ENCODE measurements at regions not wholly inside any gene's neighbourhood (a gene's known extent, or its start where the extent isn't known, plus 50 kb on each side); places are given as distances from the start of the nearest gene placed in this dataset.

DNA sequence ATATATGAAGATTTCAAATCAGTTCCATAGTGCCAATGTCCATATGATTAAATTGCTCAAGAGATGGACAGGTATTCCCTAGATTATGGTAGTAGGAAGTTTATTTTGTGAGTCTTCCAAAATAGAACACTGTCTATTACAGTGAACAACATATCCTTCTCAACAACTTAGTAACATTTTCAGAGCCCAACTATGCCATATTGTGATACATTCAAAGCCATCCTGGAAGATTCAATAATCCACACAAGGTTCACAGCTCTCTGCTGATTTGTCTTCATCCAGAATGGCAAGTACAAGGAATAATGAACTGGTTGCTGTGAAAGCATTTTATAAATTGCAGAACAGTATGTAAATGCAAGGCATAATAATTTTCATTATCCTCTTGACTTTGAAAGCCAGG, 213.9 kb downstream of the CHRM2 start:
- Histone ChIP-seq H3K4me3 (ENCODE audit: low read length in 2 of 2) (no peak overlapping the region), H3K9ac (ENCODE audit: low read depth, low read length, poor library complexity) (no peak overlapping the region), H2BK5ac (ENCODE audit: low read length) (no peak overlapping the region), H2BK120ac (ENCODE audit: low read depth, low read length) (no peak overlapping the region), H3K27ac (replicated peaks; ENCODE audit: low read length) (no peak overlapping the region), H3K9me3 (replicated peaks in 1 of 2; ENCODE audit: control insufficient read depth in 2 of 2, insufficient read depth in 1 of 2, low read depth in 1 of 2, low read length in 2 of 2) (no peaks in the 10 kb centered on the region), H3K18ac (ENCODE audit: low read length) (no peak overlapping the region), H3K23ac (ENCODE audit: low read depth, low read length, poor library complexity) (no peak overlapping the region), H3K79me1 (ENCODE audit: low read depth, low read length) (no peaks in the 10 kb centered on the region), H3K36me3 (replicated peaks in 1 of 2; ENCODE audit: control insufficient read depth in 2 of 2, insufficient read depth in 2 of 2, low read length in 2 of 2) (no peaks in the 10 kb centered on the region), H2AFZ (ENCODE audit: low read length) (no peak overlapping the region), H3K4ac (ENCODE audit: low read length) (no peak overlapping the region), H2AK5ac (ENCODE audit: low read depth, low read length) (no peak overlapping the region), H3K14ac (ENCODE audit: low read length) (no peak overlapping the region), H3K27me3 (ENCODE audit: control insufficient read depth in 3 of 3, insufficient read depth in 3 of 3, low read depth in 1 of 3, low read length in 3 of 3) (no peaks in the 10 kb centered on the region), H2BK15ac (ENCODE audit: low read length) (no peak overlapping the region), H3K4me1 (ENCODE audit: control insufficient read depth in 2 of 2, insufficient read depth in 1 of 2, low read depth in 1 of 2, low read length in 2 of 2) (no peaks in the 10 kb centered on the region), H4K91ac (ENCODE audit: low read depth, low read length, poor library complexity) (no peak overlapping the region), H4K8ac (ENCODE audit: low read depth, low read length) (no peak overlapping the region), H2BK12ac (ENCODE audit: low read length) (no peak overlapping the region), H3K4me2 (ENCODE audit: insufficient read depth, low read length, poor library complexity, severe bottlenecking) (no peak overlapping the region)
- DNase-seq (ENCODE audit: low spot score) = no peak

DNA sequence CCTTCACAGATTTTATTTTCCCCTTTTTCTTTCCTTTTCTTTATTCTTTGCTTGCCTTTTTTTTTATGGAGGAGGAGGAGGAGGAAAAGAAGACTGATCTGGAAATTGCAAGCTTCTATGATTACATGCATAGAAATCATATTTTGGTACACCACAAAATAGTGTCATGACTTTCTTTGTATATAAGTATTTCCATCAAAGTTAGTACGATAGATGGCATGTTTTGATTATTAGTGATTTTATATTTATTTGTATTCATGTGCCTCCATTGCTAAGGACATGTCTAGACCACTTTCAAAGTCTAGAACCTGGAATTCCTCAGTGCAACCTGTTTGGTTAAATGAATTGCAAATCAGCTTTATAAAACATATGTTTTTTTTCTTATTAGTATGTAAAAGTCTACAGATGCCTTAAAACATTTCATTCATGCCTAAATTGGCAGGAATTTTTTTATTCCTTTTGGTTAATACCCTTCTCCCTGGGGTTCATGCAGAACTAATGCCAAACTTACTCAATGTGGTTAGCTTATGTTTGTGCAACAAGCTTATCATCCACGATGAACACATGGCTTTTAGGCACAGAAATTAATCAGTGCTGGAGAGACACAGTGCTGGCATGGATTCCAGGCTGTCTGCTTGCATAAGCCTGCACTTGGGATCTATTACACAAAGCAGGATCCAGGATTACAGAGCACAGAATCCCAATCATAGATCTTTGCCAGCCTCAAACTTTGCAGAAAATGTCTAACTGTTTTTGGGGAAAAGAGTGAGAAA, 213.1 kb downstream of the CHRM2 start:
- no peaks in the 10 kb centered on the region for H3K36me3 ChIP-seq (replicated peaks in 1 of 2; ENCODE audit: control insufficient read depth in 2 of 2, insufficient read depth in 2 of 2, low read length in 2 of 2)
- H3K27ac ChIP-seq (replicated peaks; ENCODE audit: low read length) = no peak overlapping the region
- H4K91ac ChIP-seq (ENCODE audit: low read depth, low read length, poor library complexity) = no peak overlapping the region
- no peak overlapping the region for H3K23ac ChIP-seq (ENCODE audit: low read depth, low read length, poor library complexity)
- H3K9ac ChIP-seq (ENCODE audit: low read depth, low read length, poor library complexity) = no peak overlapping the region
- H3K4ac ChIP-seq (ENCODE audit: low read length) = no peak overlapping the region
- no peak overlapping the region for H2AFZ ChIP-seq (ENCODE audit: low read length)
- no peaks in the 10 kb centered on the region for H3K4me1 ChIP-seq (ENCODE audit: control insufficient read depth in 2 of 2, insufficient read depth in 1 of 2, low read depth in 1 of 2, low read length in 2 of 2)
- no peak overlapping the region for H2AK5ac ChIP-seq (ENCODE audit: low read depth, low read length)
- no peak for DNase-seq (ENCODE audit: low spot score)
- WGBS, 2 donors (ENCODE audit: extremely low coverage in 2 of 2, insufficient read length in 2 of 2, insufficient replicate concordance in 1 of 2) = no CpG with 5 or more reads among the region's 2 CpGs
- no peak overlapping the region for H3K14ac ChIP-seq (ENCODE audit: low read length)
- H2BK15ac ChIP-seq (ENCODE audit: low read length) = no peak overlapping the region
- H3K18ac ChIP-seq (ENCODE audit: low read length) = no peak overlapping the region
- H2BK5ac ChIP-seq (ENCODE audit: low read length) = no peak overlapping the region
- H3K27me3 ChIP-seq (ENCODE audit: control insufficient read depth in 3 of 3, insufficient read depth in 3 of 3, low read depth in 1 of 3, low read length in 3 of 3) = no peaks in the 10 kb centered on the region
- H3K4me2 ChIP-seq (ENCODE audit: insufficient read depth, low read length, poor library complexity, severe bottlenecking) = no peak overlapping the region
- no peak overlapping the region for H2BK12ac ChIP-seq (ENCODE audit: low read length)
- no peak overlapping the region for H3K4me3 ChIP-seq (ENCODE audit: low read length in 2 of 2)
- no peak overlapping the region for H2BK120ac ChIP-seq (ENCODE audit: low read depth, low read length)
- no peaks in the 10 kb centered on the region for H3K79me1 ChIP-seq (ENCODE audit: low read depth, low read length)
- H3K9me3 ChIP-seq (replicated peaks in 1 of 2; ENCODE audit: control insufficient read depth in 2 of 2, insufficient read depth in 1 of 2, low read depth in 1 of 2, low read length in 2 of 2) = no peaks in the 10 kb centered on the region
- no peak overlapping the region for H4K8ac ChIP-seq (ENCODE audit: low read depth, low read length)

DNA sequence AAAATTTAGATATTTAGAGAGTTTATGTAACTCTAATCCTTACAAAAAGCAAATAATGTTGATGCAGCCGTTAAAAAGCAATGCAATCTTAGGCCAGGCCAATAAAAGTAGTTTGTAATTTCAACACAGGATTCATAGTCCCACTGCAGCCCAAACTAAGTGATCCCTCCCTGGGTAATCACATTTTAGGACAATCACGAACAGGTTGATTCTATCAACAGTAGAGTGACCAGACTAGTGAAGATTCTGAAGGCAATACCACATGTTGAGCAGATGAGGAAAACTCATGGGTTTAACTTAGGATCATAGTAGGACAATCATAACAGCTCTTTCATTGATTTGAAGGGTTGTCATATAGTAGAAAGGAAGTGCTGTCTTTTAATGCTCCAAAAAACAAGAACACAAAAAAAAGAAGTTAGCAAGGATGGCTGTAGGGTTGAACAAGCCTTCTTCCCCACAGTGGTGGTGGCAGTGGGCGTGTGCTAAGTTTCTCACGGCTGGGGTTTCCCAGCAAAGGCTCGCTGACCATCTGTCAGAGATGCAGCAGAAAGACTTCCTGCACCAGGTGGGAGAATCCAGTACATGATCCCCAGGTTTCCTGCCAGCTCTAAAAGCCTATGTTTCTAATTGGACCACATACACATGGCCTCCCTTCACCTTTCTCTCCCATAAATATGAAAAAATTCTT, 212.2 kb downstream of the CHRM2 start:
- Histone ChIP-seq H2BK12ac (ENCODE audit: low read length) (no peak overlapping the region), H3K4me2 (ENCODE audit: insufficient read depth, low read length, poor library complexity, severe bottlenecking) (no peak overlapping the region)

DNA sequence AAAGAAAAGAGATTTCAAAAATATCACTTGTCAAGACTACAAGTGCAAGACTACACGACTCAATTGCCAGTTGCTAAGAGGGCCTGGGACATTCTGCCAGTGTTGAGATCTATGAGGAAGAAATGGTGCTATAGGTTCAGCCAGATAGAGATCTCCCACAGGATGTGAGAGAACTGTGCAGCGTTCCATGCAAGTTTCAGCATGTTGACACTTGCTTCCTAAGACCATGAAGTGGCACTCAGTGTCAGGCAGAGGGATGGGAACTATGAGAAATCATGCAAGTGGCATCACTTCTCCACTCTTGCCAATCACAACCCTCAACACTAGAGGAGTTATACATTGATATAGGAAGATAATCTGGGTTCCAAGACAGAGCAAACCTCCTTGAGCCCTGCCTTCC, 210.3 kb downstream of the CHRM2 start:
- no peaks in the 10 kb centered on the region for H3K36me3 ChIP-seq (replicated peaks in 1 of 2; ENCODE audit: control insufficient read depth in 2 of 2, insufficient read depth in 2 of 2, low read length in 2 of 2)

More for the DNA sequence above, 212.2 kb downstream of the CHRM2 start:
- H3K14ac ChIP-seq (ENCODE audit: low read length) = no peak overlapping the region
- no CpG with 5 or more reads among the region's 5 CpGs for WGBS, 2 donors (ENCODE audit: extremely low coverage in 2 of 2, insufficient read length in 2 of 2, insufficient replicate concordance in 1 of 2)
- H2AK5ac ChIP-seq (ENCODE audit: low read depth, low read length) = no peak overlapping the region
- no peak overlapping the region for H2AFZ ChIP-seq (ENCODE audit: low read length)
- H3K79me1 ChIP-seq (ENCODE audit: low read depth, low read length) = no peaks in the 10 kb centered on the region
- no peaks in the 10 kb centered on the region for H3K27me3 ChIP-seq (ENCODE audit: control insufficient read depth in 3 of 3, insufficient read depth in 3 of 3, low read depth in 1 of 3, low read length in 3 of 3)
- DNase-seq (ENCODE audit: low spot score) = no peak
- no peak overlapping the region for H3K4ac ChIP-seq (ENCODE audit: low read length)
- no peak overlapping the region for H3K4me3 ChIP-seq (ENCODE audit: low read length in 2 of 2)
- no peak overlapping the region for H2BK5ac ChIP-seq (ENCODE audit: low read length)
- H2BK120ac ChIP-seq (ENCODE audit: low read depth, low read length) = no peak overlapping the region
- H4K91ac ChIP-seq (ENCODE audit: low read depth, low read length, poor library complexity) = no peak overlapping the region
- no peaks in the 10 kb centered on the region for H3K36me3 ChIP-seq (replicated peaks in 1 of 2; ENCODE audit: control insufficient read depth in 2 of 2, insufficient read depth in 2 of 2, low read length in 2 of 2)
- no peak overlapping the region for H3K9ac ChIP-seq (ENCODE audit: low read depth, low read length, poor library complexity)
- H3K27ac ChIP-seq (replicated peaks; ENCODE audit: low read length) = no peak overlapping the region
- no peaks in the 10 kb centered on the region for H3K9me3 ChIP-seq (replicated peaks in 1 of 2; ENCODE audit: control insufficient read depth in 2 of 2, insufficient read depth in 1 of 2, low read depth in 1 of 2, low read length in 2 of 2)
- no peak overlapping the region for H2BK15ac ChIP-seq (ENCODE audit: low read length)
- no peaks in the 10 kb centered on the region for H3K4me1 ChIP-seq (ENCODE audit: control insufficient read depth in 2 of 2, insufficient read depth in 1 of 2, low read depth in 1 of 2, low read length in 2 of 2)
- no peak overlapping the region for H3K18ac ChIP-seq (ENCODE audit: low read length)
- H4K8ac ChIP-seq (ENCODE audit: low read depth, low read length) = no peak overlapping the region
- H3K23ac ChIP-seq (ENCODE audit: low read depth, low read length, poor library complexity) = no peak overlapping the region

More for the DNA sequence above, 210.3 kb downstream of the CHRM2 start:
- no peak overlapping the region for H3K14ac ChIP-seq (ENCODE audit: low read length)
- H4K8ac ChIP-seq (ENCODE audit: low read depth, low read length) = no peak overlapping the region
- no peaks in the 10 kb centered on the region for H3K27me3 ChIP-seq (ENCODE audit: control insufficient read depth in 3 of 3, insufficient read depth in 3 of 3, low read depth in 1 of 3, low read length in 3 of 3)
- no peak overlapping the region for H2BK5ac ChIP-seq (ENCODE audit: low read length)
- no peak overlapping the region for H3K4me2 ChIP-seq (ENCODE audit: insufficient read depth, low read length, poor library complexity, severe bottlenecking)
- H2BK12ac ChIP-seq (ENCODE audit: low read length) = no peak overlapping the region
- no CpG with 5 or more reads among the region's 2 CpGs for WGBS, 2 donors (ENCODE audit: extremely low coverage in 2 of 2, insufficient read length in 2 of 2, insufficient replicate concordance in 1 of 2)
- no peak for DNase-seq (ENCODE audit: low spot score)
- no peak overlapping the region for H3K9ac ChIP-seq (ENCODE audit: low read depth, low read length, poor library complexity)
- no peak overlapping the region for H3K23ac ChIP-seq (ENCODE audit: low read depth, low read length, poor library complexity)
- no peak overlapping the region for H2AFZ ChIP-seq (ENCODE audit: low read length)
- no peak overlapping the region for H2BK15ac ChIP-seq (ENCODE audit: low read length)
- no peak overlapping the region for H3K4me3 ChIP-seq (ENCODE audit: low read length in 2 of 2)
- H2AK5ac ChIP-seq (ENCODE audit: low read depth, low read length) = no peak overlapping the region
- no peaks in the 10 kb centered on the region for H3K79me1 ChIP-seq (ENCODE audit: low read depth, low read length)
- H3K9me3 ChIP-seq (replicated peaks in 1 of 2; ENCODE audit: control insufficient read depth in 2 of 2, insufficient read depth in 1 of 2, low read depth in 1 of 2, low read length in 2 of 2) = no peaks in the 10 kb centered on the region
- no peak overlapping the region for H4K91ac ChIP-seq (ENCODE audit: low read depth, low read length, poor library complexity)
- H3K4ac ChIP-seq (ENCODE audit: low read length) = no peak overlapping the region
- no peak overlapping the region for H2BK120ac ChIP-seq (ENCODE audit: low read depth, low read length)
- H3K27ac ChIP-seq (replicated peaks; ENCODE audit: low read length) = no peak overlapping the region
- no peak overlapping the region for H3K18ac ChIP-seq (ENCODE audit: low read length)
- H3K4me1 ChIP-seq (ENCODE audit: control insufficient read depth in 2 of 2, insufficient read depth in 1 of 2, low read depth in 1 of 2, low read length in 2 of 2) = no peaks in the 10 kb centered on the region
